Activated CD8-positive, alpha-beta T cell treated with anti-CD3 and anti-CD28 coated beads for 36 hours (primary cell): ENCODE measurements at regions not wholly inside any gene's neighbourhood (a gene's known extent, or its start where the extent isn't known, plus 50 kb on each side); places are given as distances from the start of the nearest gene placed in this dataset.

Source experiments
- ATAC-seq: fragments of 200-7000 bp; cut with Tn5 transposase; one replicate; pipeline ENCODE4 v1.10.0; 2021; ENCODE audit warnings: mild to moderate bottlenecking, moderate library complexity
- CTCF ChIA-PET: fragments of 350-600 bp; sonication (Branson Sonifier 250); formaldehyde crosslinking; loops from one replicate; lab custom pipeline; 2021; ENCODE audit warnings: antibody characterized with exemption; lab: Charles Lee
- POLR2A ChIA-PET: fragments of 350-600 bp; sonication (Branson Sonifier 250); formaldehyde crosslinking; loops from one replicate; lab custom pipeline; 2021; ENCODE audit warnings: antibody characterized with exemption; lab: Charles Lee
- DNase-seq: peaks from one replicate; pipeline ENCODE4 v3.0.0-alpha.2; 2020
- H3K27ac Mint-ChIP-seq: one replicate; pipeline ENCODE4 v1.8.0; 2021; ENCODE audit warnings: mild to moderate bottlenecking, mixed read lengths
- H3K27me3 Mint-ChIP-seq: one replicate; pipeline ENCODE4 v1.8.0; 2021; ENCODE audit warnings: mixed read lengths
- H3K36me3 Mint-ChIP-seq: one replicate; pipeline ENCODE4 v1.8.0; 2021; ENCODE audit warnings: low read depth, mixed read lengths
- H3K4me1 Mint-ChIP-seq: one replicate; pipeline ENCODE4 v1.8.0; 2021; ENCODE audit warnings: low read depth, mixed read lengths
- H3K4me3 Mint-ChIP-seq: one replicate; pipeline ENCODE4 v1.8.0; 2021; ENCODE audit warnings: mild to moderate bottlenecking, moderate library complexity, mixed read lengths
- H3K9me3 Mint-ChIP-seq: one replicate; pipeline ENCODE4 v1.8.0; 2021; ENCODE audit warnings: mixed read lengths
- intact Hi-C: fragments of 100-400 bp; cut with micrococcal nuclease; formaldehyde crosslinking; loops from one replicate; pipeline ENCODE4 v1.10.0; 2022
- TF ChIP-seq, protein P1 (sequence below): fragments of 200-600 bp; IDR thresholded peaks from one replicate; pipeline ENCODE4 v1.8.0; 2022; ENCODE audit warnings: antibody characterized with exemption, mild to moderate bottlenecking

DNA sequence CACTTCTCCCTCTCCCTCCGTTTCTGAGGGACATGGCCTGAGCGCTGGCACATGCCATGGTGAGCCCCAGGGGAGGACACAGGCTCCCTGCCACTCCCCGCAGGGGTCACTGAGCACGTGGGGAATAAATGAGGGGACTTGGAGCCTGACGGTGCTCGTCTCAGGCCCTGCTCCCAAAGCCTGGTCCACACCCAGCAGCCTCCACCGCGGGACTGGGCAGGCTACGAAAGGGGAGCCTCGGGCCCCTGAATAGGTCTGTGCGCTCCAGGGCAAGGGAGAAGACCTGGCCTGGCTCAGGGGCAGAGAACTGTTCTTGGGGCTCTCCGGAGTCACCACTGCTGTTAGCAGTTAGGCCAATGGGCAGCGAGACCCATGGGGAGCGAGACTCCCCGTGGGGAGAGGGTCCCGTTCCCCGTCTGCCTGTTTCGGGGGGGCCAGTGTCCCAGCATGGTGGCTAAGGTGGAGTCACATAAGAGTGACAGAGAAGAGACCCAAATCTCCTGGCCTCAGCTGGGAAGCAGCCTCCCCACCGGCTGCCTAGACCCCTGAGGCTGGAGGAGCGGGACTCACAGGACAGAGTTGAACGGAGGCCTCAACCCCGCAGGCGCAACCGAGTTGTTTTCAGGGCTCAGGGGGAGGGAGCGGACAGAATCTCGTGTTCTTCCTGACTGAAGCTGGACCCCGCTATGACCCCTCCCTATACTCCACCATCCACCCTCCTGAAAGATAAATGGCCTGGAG lies 329.8 kb upstream of the SFSWAP start:
- DNase-seq (no peak), ATAC-seq (no peak)
- Mint-ChIP-seq H3K36me3 (no peaks in the 10 kb centered on the region), H3K4me3 (no peak overlapping the region), H3K27ac (no peak overlapping the region), H3K9me3 (no peaks in the 10 kb centered on the region), H3K27me3 (no peaks in the 10 kb centered on the region), H3K4me1 (no peaks in the 10 kb centered on the region)
- intact Hi-C loops = no loop called here
- TF ChIP-seq, protein P1, sequence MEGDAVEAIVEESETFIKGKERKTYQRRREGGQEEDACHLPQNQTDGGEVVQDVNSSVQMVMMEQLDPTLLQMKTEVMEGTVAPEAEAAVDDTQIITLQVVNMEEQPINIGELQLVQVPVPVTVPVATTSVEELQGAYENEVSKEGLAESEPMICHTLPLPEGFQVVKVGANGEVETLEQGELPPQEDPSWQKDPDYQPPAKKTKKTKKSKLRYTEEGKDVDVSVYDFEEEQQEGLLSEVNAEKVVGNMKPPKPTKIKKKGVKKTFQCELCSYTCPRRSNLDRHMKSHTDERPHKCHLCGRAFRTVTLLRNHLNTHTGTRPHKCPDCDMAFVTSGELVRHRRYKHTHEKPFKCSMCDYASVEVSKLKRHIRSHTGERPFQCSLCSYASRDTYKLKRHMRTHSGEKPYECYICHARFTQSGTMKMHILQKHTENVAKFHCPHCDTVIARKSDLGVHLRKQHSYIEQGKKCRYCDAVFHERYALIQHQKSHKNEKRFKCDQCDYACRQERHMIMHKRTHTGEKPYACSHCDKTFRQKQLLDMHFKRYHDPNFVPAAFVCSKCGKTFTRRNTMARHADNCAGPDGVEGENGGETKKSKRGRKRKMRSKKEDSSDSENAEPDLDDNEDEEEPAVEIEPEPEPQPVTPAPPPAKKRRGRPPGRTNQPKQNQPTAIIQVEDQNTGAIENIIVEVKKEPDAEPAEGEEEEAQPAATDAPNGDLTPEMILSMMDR = no peak
- ChIA-PET CTCF (no interaction called here), POLR2A (no interaction called here)

GRCh38 chr12:131381716-131382430 lies 329.0 kb upstream of the SFSWAP start:
- TF ChIP-seq, protein P1 = no peak
- Mint-ChIP-seq H3K4me1 (no peaks in the 10 kb centered on the region), H3K9me3 (no peaks in the 10 kb centered on the region), H3K27me3 (no peaks in the 10 kb centered on the region), H3K36me3 (no peaks in the 10 kb centered on the region), H3K27ac (no peak overlapping the region), H3K4me3 (no peak overlapping the region)
- ATAC-seq (no peak), DNase-seq (no peak)
- ChIA-PET CTCF (no interaction called here), POLR2A (no interaction called here)
- intact Hi-C loops = no loop called here

- no peaks in the 10 kb centered on the region for H3K36me3 Mint-ChIP-seq
- no peak overlapping the region for H3K27ac Mint-ChIP-seq
- no peak overlapping the region for H3K4me3 Mint-ChIP-seq
- H3K27me3 Mint-ChIP-seq = no peaks in the 10 kb centered on the region
- CTCF ChIA-PET = no interaction called here
- peaks cover 2% of the 10 kb centered on the region for H3K4me1 Mint-ChIP-seq
- intact Hi-C loops = no loop called here
- ATAC-seq (no peak), DNase-seq (no peak)
- POLR2A ChIA-PET = no interaction called here
- no peaks in the 10 kb centered on the region for H3K9me3 Mint-ChIP-seq
- TF ChIP-seq, protein P1 = no peak
Measured at GRCh38 chr12:131383291-131383690, 327.6 kb upstream of the SFSWAP start.

DNA sequence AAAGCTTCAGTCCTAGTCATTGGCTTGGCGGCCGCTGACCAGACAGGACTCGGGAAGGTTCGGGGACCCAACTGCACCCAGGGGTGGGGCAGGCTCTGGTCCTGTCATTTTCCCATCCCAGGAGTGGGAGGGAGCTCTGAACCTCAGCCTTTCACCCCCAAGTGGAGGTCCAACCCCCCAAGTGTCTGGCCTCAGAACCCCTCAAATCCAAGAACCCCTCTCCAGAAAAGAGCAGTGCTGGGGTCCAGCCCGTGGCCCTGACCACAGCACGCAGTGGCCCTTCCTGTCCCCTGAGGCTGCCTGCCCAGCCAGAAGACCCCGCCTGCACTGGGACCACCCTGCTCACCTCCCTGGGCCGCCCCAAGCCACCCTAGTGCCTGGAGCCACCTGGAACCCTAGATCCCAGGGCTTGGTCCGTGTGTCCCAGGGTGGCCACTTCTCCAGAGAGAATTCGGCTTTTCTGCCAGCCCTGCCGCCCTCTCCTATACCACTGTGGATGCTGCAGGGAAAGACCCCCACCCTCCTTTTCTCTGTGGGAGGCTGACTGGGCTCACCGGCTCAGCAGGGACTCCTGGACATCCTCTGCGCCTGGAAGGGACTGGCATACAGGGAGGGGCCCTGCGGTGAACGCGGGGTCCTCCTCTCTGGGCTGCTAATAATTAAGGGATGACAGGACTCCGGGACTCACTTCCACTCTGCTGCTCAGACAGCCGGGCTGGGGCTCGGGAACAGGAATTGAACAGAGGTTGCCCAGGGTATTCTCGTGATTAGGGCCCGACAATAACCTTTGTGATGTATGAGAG lies 326.9 kb upstream of the SFSWAP start:
- no peak for DNase-seq
- no peaks in the 10 kb centered on the region for H3K27me3 Mint-ChIP-seq
- no peaks in the 10 kb centered on the region for H3K36me3 Mint-ChIP-seq
- H3K27ac Mint-ChIP-seq = no peak overlapping the region
- H3K4me3 Mint-ChIP-seq = no peak overlapping the region
- no peaks in the 10 kb centered on the region for H3K9me3 Mint-ChIP-seq
- intact Hi-C loops = no loop called here
- ChIA-PET CTCF (no interaction called here), POLR2A (no interaction called here)
- H3K4me1 Mint-ChIP-seq = peaks cover 2% of the 10 kb centered on the region
- no peak for ATAC-seq
- TF ChIP-seq, protein P1 = no peak

GRCh38 chr12:131384544-131384855 lies 326.4 kb upstream of the SFSWAP start:
- Mint-ChIP-seq H3K4me1 (peaks cover 2% of the 10 kb centered on the region), H3K36me3 (no peaks in the 10 kb centered on the region), H3K27me3 (no peaks in the 10 kb centered on the region), H3K9me3 (no peaks in the 10 kb centered on the region), H3K27ac (no peak overlapping the region), H3K4me3 (no peak overlapping the region)
- TF ChIP-seq, protein P1 = no peak
- DNase-seq = no peak
- intact Hi-C loops = no loop called here
- ChIA-PET CTCF (no interaction called here), POLR2A (no interaction called here)
- no peak for ATAC-seq
